ENCODE measurements at regions not wholly inside any gene's neighbourhood (a gene's known extent, or its start where the extent isn't known, plus 50 kb on each side); places are given as distances from the start of the nearest gene placed in this dataset.

GRCh38 chr12:20268121-20268732 lies 100.1 kb upstream of the PDE3A start:
- DNase-seq (ENCODE audit: low read depth) = no peak

DNA sequence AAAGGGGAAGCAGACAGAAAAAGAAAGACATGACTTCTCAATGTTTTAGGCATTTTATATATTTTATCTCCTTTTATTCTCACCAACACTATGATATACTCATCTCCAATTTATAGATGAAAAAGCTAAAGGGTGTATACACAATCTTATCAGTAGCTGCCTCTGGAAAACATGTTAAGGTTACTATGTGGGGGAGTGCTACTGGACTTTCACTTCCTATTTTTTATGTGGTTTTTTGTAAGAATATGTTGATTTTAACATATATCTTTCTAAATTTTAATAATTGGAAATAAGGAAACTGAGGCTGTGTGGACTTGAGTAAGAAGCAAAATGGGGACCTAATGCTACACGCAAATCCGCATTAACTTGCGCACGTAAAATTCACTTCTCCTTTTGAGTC lies 99.6 kb upstream of the PDE3A start:
- DNase-seq (ENCODE audit: low read depth) = no peak

DNA sequence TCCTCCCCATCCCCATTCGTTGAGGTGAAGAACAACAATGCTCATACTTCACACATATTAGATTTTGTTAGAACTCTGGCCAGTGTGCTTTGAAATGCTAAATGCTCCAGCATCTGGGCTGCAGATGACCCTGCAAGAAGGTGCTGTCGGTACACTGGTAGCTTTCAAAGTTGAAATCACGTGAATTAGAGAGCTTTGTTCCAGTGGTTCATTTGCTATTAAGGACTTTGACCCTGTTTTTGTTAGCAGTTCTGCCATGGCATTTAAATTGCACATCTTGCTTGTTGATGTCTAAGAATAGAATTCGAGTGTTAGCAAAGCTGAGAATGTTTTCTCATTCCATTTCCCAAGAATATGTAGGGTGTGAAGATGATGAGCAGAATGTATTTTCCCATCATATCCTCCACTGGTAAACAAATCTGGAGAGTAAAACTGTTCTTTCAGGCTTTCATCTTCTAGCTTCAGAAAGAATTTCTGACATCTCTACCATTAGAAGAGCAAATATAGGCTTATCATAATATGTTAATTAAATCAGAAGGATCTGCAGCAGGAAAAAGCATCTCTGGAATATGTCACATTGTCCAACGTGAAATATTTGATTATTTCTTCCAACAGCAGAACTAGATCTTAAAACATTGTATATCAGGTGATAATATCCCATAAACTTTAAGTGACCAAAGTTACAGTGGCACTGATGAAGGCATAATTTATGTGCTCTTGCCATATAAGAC lies 98.8 kb upstream of the PDE3A start:
- DNase-seq (ENCODE audit: low read depth) = no peak

DNA sequence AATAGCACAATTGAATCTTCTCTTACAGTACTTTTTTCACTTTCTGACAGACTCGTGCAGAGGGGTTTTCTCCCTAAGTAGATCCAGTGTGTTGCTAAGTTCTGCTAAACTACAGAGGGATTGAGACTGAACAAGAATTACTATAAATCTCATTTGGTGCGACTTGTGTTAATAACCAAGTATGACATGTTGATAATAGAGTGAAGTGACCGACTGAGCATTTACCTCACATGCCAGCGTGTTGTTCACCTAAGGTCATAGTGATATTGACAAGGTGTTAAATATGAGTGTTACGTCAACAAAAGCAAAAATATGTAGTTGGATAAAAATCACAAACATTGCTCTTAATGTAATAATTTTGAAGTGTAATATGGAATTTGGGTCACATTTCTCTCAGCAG lies 97.8 kb upstream of the PDE3A start:
- no peak for DNase-seq (ENCODE audit: low read depth)

DNA sequence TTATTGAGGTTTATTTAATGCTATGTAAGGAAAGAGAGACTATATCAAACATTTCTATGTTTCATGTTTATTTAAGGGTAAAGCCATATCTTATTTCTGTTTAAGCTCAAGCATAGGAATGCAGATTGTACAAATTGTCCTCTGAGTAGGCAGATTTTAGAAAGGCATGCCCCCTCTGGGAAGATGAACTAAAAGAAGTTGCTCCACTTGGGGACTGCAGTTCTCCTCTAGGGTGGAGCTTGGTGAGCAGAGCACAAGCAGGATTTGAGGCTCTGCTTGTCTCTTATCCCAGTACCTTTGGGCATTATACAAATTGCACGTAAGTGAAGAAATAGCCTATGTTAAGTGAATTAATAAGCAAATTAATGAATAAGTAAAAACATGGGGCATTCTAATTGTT lies 96.2 kb upstream of the PDE3A start:
- DNase-seq (ENCODE audit: low read depth) = no peak

GRCh38 chr12:20272801-20273200 lies 95.5 kb upstream of the PDE3A start:
- DNase-seq (ENCODE audit: low read depth) = no peak

- no peak for DNase-seq (ENCODE audit: low read depth)
These were observed 94.3 kb upstream of the PDE3A start for GRCh38 chr12:20274008-20274407.

DNA sequence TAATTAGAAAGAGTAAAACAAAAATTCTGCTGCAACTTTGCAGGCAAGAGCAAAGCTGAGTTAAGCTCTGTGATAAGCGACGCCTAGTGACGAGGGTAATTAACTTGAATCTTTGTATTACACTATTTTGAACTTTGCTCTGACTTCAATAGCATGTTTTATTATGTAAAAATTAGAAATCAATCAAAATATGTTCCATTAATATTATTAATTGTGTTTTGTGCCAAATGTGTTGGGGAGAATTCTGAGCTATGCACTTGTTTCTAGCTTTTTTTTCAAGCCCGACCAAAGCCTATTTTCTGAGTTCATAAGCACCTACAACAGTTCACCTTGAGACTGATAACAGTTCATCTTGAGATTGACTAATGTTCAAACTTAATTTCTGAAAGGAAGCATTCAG lies 90.1 kb upstream of the PDE3A start:
- DNase-seq (ENCODE audit: low read depth) = no peak

- no peak for DNase-seq (ENCODE audit: low read depth)
These were observed 87.8 kb upstream of the PDE3A start for GRCh38 chr12:20280515-20280914.

DNA sequence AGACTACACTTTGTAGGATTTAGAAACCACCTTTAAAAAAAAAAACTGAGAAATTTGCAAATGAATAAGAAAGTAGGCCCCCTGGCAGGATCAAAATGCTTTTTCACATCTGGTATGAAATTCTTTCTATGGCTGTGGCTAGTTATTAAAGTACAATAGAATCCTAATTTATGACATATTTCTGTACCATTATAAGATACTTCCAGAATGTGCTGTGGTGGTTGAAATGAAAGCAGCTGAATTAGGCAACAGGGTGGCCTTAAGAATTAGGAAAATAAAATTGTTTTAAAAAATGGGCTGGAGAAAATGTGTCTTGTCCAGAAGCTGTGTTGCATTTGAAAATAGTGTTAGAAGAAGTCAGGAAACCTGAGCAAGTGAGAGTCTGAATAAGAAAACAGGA lies 85.9 kb upstream of the PDE3A start:
- DNase-seq (ENCODE audit: low read depth) = no peak

- no peak for DNase-seq (ENCODE audit: low read depth)
These were observed 84.9 kb upstream of the PDE3A start for GRCh38 chr12:20283482-20283881.

GRCh38 chr12:20289520-20289919 lies 78.8 kb upstream of the PDE3A start:
- DNase-seq (ENCODE audit: low read depth) = no peak

- DNase-seq (ENCODE audit: low read depth) = no peak
These were observed 67.9 kb upstream of the PDE3A start for GRCh38 chr12:20300457-20300856.

- no peak for DNase-seq (ENCODE audit: low read depth)
These were observed 62.9 kb upstream of the PDE3A start for GRCh38 chr12:20305470-20305869.

GRCh38 chr12:20309504-20310148 lies 58.7 kb upstream of the PDE3A start:
- no peak for DNase-seq (ENCODE audit: low read depth)

DNA sequence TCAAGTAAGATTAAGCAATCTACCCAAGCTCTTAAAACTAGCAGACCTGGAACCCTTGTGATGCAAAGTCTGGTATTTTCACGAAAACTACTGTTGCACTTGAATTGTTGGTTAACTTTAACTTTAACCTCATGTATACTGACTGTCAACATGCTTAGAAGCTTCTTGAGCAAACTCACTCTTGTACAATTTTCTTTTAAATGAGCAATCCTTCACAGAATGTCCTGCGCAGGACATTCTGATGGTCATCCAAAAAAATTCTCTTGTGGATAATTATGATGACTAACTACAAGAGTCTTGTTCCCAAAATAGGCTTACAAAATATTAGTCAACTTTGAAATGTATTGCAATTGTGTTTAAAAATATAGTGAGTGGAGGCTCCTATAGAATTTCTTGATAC lies 54.0 kb upstream of the PDE3A start:
- no peak for DNase-seq (ENCODE audit: low read depth)

- no peak for DNase-seq (ENCODE audit: low read depth)
These were observed 50.8 kb upstream of the PDE3A start for GRCh38 chr12:20317554-20317953.
